Spleen (tissue), 7 donors: ENCODE measurements at regions not wholly inside any gene's neighbourhood (a gene's known extent, or its start where the extent isn't known, plus 50 kb on each side); places are given as distances from the start of the nearest gene placed in this dataset.

Source experiments
- POLR2A ChIP-seq, 3 donors: fragments of 450-650 bp; IDR thresholded peaks; one replicate each; pipeline ENCODE4 v1.5.1; 2017; ENCODE audit warnings: antibody characterized with exemption in 3 of 3, mild to moderate bottlenecking in 1 of 3
- POLR2AphosphoS5 ChIP-seq, 3 donors: sonication (generic); formaldehyde crosslinking; IDR thresholded peaks; one replicate each; pipeline ENCODE4 v1.5.1; 2017; ENCODE audit warnings: antibody characterized with exemption in 3 of 3
- TF ChIP-seq, protein P1 (sequence below), 11 experiments: fragments of 200-600 bp in 7 of 11; fragments of 450-650 bp in 4 of 11; sonication (generic) in 4 of 11; IDR thresholded peaks in 8 of 11; conservative IDR thresholded peaks in 3 of 11; 1 replicate in 7 of 11; 2 replicates in 4 of 11; pipeline versions ENCODE4 v1.4.0 to v1.8.0; 2016 to 2021; ENCODE audit warnings: antibody characterized with exemption in 11 of 11, inconsistent platforms in 4 of 11, mild to moderate bottlenecking in 1 of 11
- donor health status: DM: no; HTN: no; CAD: no; lungs with moderate emphysema.
- donor health status: DM: no; HTN: no; CAD: no.
- donor health status: DM: no; HTN: no; CAD: no.

DNA sequence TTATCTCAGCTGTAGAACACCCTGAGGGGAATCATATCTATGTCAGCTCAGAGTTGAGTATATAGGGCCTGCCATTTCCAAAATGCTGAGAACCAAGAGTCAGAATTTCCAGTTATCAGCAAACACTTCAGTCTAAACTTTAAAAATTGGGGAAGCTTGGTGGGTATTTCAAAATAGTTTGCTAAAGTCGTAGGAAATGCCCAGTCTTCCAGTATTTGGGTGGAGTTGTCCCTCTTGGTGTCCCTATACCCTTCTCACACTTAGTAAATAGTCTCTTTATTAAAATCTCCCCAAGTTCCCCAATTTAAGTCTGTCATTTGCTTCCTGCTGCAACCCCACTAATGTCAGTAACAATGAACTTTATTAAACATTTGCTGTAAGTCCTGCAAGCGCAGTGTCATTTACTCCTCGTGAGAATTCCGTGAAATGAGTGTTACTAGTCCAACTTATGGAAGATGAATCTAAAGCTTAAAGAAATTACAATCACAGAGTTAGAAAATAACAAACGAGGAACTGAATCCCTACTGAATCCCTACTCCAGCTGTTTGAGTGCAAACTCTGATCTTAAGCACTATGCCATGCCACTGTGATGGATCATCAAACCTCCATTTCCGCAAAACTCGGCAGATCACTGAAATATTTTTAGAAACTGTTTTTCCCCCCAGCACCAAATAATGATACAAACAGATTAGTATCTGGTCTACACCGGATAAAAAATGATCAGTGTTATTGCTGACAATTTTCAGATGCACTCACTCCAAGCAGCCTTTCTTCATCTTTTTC is 341.7 kb upstream of the PROK2 start:
- TF ChIP-seq, protein P1, sequence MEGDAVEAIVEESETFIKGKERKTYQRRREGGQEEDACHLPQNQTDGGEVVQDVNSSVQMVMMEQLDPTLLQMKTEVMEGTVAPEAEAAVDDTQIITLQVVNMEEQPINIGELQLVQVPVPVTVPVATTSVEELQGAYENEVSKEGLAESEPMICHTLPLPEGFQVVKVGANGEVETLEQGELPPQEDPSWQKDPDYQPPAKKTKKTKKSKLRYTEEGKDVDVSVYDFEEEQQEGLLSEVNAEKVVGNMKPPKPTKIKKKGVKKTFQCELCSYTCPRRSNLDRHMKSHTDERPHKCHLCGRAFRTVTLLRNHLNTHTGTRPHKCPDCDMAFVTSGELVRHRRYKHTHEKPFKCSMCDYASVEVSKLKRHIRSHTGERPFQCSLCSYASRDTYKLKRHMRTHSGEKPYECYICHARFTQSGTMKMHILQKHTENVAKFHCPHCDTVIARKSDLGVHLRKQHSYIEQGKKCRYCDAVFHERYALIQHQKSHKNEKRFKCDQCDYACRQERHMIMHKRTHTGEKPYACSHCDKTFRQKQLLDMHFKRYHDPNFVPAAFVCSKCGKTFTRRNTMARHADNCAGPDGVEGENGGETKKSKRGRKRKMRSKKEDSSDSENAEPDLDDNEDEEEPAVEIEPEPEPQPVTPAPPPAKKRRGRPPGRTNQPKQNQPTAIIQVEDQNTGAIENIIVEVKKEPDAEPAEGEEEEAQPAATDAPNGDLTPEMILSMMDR (IDR thresholded peaks at IDR 0.05 in 8 of 11, conservative IDR thresholded peaks at IDR 0.05 in 3 of 11) = no peak
- no peak for TF ChIP-seq POLR2A (IDR thresholded peaks at IDR 0.05)
- TF ChIP-seq POLR2AphosphoS5 (IDR thresholded peaks at IDR 0.05) = no peak
